PC-9 (cell line): ENCODE measurements at regions not wholly inside any gene's neighbourhood (a gene's known extent, or its start where the extent isn't known, plus 50 kb on each side); places are given as distances from the start of the nearest gene placed in this dataset.

Source experiments
- EZH2 ChIP-seq: fragments of 200-600 bp; sonication (generic); IDR thresholded peaks from 2 replicates; pipeline ENCODE4 v1.8.0; 2017; ENCODE audit warnings: antibody characterized with exemption, low read depth
- TF ChIP-seq, protein P1 (sequence below): fragments of 200-600 bp; sonication (generic); conservative IDR thresholded peaks from 2 replicates; pipeline ENCODE4 v1.6.1; 2017; ENCODE audit warnings: mixed run types, antibody characterized with exemption, mild to moderate bottlenecking, moderate library complexity

DNA sequence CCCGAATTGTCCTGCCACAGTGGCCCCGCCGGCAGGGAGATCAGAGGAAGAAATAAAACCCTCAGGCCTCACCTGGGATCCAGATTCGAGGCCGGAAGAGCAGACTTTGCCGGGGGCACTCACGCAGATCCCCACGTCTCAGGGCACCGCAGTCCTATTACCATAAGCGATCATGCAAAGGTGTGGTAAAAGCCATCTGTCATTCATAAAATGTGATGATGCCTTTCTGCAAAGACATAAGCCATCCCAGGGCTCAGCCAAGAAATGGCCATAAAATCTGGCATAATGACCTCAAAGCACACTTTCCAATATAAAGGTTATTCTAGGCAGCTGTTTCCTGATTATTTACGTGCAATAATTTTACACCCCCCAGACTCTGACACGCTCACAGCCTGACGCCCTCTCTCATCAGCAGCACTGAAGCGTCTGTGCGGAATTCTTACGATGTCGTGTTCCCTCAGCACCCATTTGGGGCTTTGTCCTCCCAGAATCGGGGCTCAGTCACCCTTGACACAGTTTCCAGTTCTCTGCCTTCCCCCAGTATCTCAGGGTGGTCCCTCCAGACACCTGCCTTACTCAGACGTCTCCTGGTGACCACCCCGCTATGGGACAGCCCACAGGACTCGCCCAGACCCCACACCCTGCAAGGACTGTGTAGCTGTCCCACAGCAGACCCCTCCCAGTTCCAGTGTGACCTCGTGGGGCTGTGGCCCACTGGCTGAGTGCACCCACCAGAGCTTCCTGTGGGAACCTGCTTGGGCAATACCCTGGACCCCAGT, 74.3 kb upstream of the FAM20C start:
- TF ChIP-seq, protein P1, sequence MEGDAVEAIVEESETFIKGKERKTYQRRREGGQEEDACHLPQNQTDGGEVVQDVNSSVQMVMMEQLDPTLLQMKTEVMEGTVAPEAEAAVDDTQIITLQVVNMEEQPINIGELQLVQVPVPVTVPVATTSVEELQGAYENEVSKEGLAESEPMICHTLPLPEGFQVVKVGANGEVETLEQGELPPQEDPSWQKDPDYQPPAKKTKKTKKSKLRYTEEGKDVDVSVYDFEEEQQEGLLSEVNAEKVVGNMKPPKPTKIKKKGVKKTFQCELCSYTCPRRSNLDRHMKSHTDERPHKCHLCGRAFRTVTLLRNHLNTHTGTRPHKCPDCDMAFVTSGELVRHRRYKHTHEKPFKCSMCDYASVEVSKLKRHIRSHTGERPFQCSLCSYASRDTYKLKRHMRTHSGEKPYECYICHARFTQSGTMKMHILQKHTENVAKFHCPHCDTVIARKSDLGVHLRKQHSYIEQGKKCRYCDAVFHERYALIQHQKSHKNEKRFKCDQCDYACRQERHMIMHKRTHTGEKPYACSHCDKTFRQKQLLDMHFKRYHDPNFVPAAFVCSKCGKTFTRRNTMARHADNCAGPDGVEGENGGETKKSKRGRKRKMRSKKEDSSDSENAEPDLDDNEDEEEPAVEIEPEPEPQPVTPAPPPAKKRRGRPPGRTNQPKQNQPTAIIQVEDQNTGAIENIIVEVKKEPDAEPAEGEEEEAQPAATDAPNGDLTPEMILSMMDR: no peak
- no peak for TF ChIP-seq EZH2
